GM04503 (cell line): ENCODE measurements at regions not wholly inside any gene's neighbourhood (a gene's known extent, or its start where the extent isn't known, plus 50 kb on each side); places are given as distances from the start of the nearest gene placed in this dataset.
"Not testable (repeated sequence)": the region's sequence is repeated elsewhere in the genome, so short reads cannot be mapped to it uniquely, and the experiment has no call there.

Experiments
- DNase-seq: peaks from one replicate; pipeline ENCODE4 v3.0.0-alpha.2; 2012; ENCODE audit warnings: low read depth

GRCh38 chr1:104322131-104322530 lies 572.4 kb downstream of the AMY1C start:
- DNase-seq: no peak

DNA sequence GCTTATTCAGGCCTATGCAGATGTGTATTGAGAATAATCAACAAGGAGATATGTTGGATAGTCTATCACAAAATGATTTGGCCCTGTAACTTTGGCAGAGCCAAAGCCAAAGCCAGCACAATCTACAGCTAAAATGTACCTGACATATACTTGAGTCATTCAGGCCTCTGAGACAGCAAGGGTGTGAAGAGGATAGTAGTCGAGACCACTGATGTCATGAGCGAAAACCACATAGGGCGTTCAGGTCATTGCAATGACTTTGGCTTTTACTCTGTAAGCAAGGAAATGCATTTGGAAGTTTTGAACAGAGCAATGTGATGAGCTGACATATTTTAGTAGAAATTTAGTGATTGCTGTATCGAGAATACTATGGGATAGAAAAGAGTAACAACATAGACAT lies 579.6 kb downstream of the AMY1C start:
- DNase-seq: no peak

GRCh38 chr1:104331763-104332162 lies 582.1 kb downstream of the AMY1C start:
- DNase-seq: no peak

DNA sequence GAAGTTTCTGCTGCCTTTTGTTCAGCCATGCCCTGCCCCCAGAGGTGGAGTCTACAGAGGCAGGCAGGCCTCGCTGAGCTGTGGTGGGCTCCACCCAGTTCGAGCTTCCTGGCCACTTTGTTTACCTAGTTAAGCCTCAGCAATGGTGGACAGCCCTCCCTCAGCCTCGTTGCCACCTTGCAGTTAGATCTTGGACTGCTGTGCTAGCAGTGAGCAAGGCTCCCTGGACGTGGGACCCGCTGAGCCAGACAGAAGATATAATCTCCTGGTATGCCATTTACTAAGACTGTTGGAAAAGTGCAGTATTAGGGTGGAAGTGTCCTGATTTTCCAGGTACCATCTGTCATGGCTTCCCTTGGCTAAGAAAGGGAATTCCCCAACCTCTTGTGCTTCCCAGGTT lies 588.2 kb downstream of the AMY1C start:
- not testable (repeated sequence) for DNase-seq

DNA sequence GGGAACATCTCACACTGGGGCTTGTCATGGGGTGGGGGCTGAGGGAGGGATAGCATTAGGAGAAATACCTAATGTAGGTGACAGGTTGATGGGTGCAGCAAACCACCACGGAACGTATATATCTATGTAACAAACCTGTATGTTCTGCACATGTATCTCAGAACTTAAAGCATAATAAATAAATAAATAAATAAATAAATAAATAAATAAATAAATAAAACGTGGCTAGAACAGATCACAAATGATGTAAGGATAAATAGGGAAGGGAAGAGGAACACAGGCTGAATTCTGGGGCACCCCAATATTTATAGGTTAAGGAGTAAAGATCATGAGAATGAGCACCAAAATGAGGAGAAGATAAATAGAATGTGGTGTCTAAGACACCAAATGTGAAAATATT lies 592.2 kb downstream of the AMY1C start:
- no peak for DNase-seq

- no peak for DNase-seq
Observed at GRCh38 chr1:104348277-104348676, 598.6 kb downstream of the AMY1C start.

DNA sequence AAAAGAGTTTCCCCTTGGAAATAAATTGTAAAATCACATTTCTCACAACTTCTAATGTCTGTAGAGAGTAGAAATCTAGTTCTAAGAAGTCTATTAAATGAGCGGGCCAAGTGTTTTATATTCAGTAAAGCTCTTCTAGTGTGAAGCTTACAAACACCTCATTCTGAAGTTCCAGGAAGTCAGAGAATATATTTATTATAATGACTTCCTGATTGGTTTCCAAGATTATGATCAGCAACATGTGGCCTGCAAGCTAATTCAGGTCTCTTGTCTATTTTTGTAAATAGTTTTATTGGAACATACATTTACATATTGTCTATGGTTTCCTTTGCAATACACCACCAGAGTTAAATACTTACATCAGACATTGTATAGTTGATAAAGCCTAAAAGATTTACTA lies 603.9 kb downstream of the AMY1C start:
- DNase-seq: no peak

DNA sequence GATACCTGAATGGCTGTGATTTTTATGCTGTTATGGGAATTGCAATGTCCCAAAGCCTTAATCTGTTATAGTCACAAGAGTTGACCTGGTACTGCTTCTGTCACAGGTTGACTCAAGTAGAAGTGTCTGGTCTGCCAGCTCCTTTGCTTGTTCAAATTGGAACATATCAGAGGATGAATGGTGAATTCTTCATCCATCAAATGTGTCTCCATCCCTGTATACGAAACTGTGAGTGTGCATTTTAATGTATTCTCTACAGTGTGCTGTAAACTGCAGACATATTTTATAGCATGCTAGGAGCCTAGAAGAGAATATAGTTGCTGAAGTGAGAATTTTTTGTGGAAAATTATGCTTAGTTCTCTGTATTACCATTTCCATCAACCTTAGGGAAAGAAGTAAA lies 608.4 kb downstream of the AMY1C start:
- no peak for DNase-seq

GRCh38 chr1:104358621-104359020 lies 608.9 kb downstream of the AMY1C start:
- no peak for DNase-seq

- DNase-seq: no peak
Observed at GRCh38 chr1:104378414-104378813, 628.7 kb downstream of the AMY1C start.

- no peak for DNase-seq
Observed at GRCh38 chr1:104380003-104380402, 630.3 kb downstream of the AMY1C start.

DNA sequence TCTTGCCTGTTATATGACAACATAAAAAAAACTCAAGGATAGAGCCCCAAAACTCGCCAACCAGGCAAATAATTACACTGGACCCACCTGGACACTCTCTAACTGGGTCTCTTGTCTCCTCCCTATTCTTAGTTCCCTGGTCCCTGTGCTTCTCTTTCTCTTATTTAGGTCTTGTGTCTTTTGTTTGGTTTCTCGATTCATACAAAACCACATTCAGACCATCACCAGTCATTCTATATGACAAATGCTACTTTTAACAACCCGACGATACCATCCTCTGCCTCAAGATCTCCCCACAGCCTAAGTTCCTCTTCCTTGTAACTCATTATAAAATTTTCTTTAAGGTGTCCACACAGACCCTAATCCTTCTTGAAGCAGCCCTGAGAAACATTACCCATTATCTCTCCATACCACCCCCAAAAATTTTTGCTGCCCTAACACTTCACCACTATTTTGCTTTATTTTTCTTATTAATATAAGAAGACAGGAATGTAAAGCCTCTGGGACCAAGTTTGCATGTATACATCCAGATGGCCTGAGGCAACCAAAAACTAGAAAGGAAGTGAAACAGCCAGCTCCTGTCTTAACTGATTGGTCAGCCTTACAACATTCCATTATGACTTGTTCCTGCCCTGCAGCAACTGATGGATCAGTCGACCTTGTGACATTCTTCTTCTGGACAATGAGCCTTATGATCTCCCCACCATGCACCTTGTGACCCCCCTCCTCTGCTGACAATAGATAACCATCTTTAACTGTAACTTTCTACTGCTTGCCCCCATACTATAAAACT lies 638.2 kb downstream of the AMY1C start:
- DNase-seq: no peak

GRCh38 chr1:104392552-104392951 lies 642.9 kb downstream of the AMY1C start:
- no peak for DNase-seq

DNA sequence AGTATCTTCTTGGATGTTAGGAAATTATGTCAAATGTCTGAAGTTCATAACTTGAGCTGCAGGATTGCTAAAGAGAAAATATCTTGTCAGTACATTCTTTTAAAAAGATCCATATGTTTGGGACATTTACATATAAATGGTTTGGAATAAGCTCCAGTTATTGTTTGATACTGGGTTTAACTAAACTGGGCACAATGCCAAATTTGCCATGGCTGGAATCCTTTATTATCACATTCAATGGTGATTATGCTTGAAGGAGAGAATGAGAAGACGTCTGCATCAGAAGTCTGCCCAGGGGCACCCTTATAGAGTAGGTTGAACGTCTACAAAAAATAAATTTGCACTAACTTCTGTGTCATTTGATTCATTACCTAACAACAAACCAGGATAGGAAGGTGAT lies 652.5 kb downstream of the AMY1C start:
- DNase-seq: no peak

- DNase-seq: no peak
Observed at GRCh38 chr1:104403883-104404282, 654.2 kb downstream of the AMY1C start.

DNA sequence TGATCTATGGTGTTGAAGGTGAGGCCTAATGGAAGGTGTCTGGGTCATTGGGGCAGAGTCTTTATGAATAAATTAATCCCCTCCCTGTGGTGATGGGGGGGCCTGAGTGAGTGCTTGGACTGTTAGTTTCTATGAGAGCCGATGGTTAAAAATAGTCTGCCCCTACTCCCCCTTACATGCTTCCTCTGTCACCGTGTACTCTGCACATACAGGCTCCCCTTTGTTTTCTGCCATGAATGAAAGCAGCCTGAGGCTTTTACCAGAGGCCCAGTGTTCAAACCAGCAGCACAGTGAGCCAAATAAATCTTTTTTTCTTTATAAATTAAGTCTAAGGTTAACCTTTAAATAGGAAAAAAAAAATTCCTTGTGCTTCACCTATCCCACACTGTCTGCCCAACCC lies 657.0 kb downstream of the AMY1C start:
- DNase-seq: no peak

DNA sequence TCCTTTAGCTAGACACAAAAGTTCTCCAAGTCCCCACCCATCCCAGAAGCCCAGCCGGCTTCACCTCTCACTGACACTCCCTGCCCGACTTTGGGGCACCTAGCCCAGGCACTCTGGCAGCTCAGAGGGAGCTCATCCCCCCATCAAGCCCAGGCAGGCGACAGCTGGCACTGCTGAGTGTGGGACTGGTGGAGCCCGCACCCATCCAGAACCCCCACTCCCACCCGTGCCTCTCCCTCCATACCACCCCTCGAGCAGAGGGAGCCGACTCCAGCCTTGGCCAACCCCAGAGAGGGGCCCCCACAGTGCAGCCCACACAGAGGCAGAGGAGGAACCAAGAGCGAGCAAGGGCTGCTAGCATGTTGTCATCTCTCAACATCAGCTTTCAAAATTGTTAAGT lies 658.6 kb downstream of the AMY1C start:
- no peak for DNase-seq

GRCh38 chr1:104435255-104435654 lies 685.6 kb downstream of the AMY1C start:
- no peak for DNase-seq

DNA sequence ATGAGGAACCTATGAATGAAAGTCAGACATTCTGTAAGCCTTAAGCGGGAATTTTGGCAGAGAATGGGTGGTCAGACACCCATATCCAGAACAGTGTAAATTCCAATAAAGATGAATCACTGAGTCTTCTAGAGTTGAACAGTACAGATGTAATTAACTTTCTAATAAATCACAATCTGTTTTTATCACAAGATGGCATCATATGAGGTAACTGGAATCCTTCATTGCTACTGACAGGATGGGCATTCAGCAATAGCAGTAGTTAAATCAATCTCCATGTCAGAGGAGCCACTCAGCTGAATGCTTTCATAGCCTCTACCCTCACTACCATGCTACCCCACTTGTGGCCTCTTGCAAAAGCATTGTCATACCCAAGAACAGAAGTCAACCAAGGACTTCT lies 690.3 kb downstream of the AMY1C start:
- no peak for DNase-seq

DNA sequence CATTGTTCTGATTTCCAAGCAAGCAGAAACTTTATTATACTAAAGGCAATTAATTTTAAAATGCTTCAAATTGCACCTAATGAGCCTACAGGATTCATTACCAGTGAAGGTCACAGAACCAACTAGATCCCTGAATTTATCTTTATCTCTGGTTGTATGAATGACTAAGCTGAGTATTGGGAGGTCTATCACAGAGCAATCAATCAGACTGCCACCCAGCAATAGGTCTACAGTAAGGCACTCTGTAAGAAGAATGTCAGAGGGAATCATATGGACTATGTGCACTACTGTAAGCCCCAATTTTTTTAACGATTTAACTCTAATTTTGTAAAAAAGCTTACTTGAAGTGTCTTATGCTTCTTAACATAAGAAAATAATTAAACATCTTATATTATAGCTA lies 707.0 kb downstream of the AMY1C start:
- DNase-seq: no peak

DNA sequence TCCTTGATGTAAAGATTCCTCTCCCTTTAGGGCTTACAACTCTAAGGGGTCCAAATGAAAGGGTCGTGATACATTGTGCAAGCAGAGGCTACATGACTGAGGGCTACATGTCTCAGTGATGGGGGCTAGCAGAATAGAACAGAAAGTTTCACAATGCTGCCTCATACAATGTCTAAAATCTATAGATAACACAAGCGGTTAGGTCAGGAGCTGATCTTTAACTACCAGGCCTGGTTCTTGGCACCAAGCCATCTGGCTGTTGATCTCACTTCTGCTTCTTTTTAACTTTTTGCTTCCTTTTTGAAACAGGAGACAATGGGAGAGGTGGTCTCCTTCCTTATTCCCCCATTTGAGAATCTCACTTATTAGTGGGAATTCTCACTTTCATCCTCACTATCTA lies 710.2 kb downstream of the AMY1C start:
- no peak for DNase-seq

DNA sequence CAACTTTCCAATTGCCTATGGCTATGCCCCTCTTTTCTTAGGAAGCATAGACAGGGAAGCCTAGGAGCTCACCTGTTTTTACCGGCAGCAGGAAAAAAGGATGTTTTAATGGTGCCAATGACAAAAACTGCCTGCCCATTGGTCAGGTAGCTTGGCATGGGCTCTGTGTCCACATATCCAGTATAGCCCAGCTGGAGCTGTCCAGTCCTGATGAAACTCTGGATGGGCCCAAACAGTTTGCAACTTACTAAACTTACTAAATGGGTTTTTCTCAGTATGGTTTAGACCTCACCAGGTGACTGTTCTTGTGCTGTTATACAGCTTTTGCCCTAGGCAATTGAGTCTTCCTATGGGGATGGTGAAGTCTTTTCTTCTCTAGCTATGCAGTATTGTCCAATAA lies 711.2 kb downstream of the AMY1C start:
- no peak for DNase-seq

- no peak for DNase-seq
Observed at GRCh38 chr1:104463126-104463697, 713.5 kb downstream of the AMY1C start.

- DNase-seq: no peak
Observed at GRCh38 chr1:104466068-104466467, 716.4 kb downstream of the AMY1C start.
